SK-N-SH treated with all-trans-retinoic acid at 6 μM for 48 hours (cell line): ENCODE measurements at regions not wholly inside any gene's neighbourhood (a gene's known extent, or its start where the extent isn't known, plus 50 kb on each side); places are given as distances from the start of the nearest gene placed in this dataset.

Experiments
- ATAC-seq: fragments of 200-7000 bp; cut with Tn5 transposase; 3 replicates; pipeline ENCODE4 v1.9.1; 2020; ENCODE audit warnings: mild to moderate bottlenecking, moderate library complexity
- ARNTL ChIP-seq: fragments of 450-650 bp; formaldehyde crosslinking; IDR thresholded peaks from 2 replicates; pipeline ENCODE4 v1.5.0; 2020; ENCODE audit warnings: low read depth, mild to moderate bottlenecking, moderate library complexity, borderline replicate concordance
- BACH2 ChIP-seq: fragments of 250-450 bp; sonication (Bioruptor Pico); IDR thresholded peaks from 2 replicates; pipeline ENCODE4 v1.9.0; 2021; ENCODE audit warnings: mild to moderate bottlenecking, borderline replicate concordance
- CSDC2 ChIP-seq: fragments of 250-450 bp; sonication (Bioruptor Pico); IDR thresholded peaks from 2 replicates; pipeline ENCODE4 v1.5.0; 2020; ENCODE audit warnings: mild to moderate bottlenecking, moderate library complexity
- CSRNP3 ChIP-seq: fragments of 250-450 bp; sonication (Bioruptor Pico); IDR thresholded peaks from 2 replicates; pipeline ENCODE4 v1.5.1; 2021; ENCODE audit warnings: mild to moderate bottlenecking, moderate library complexity
- ESRRG ChIP-seq: fragments of 250-450 bp; sonication (Bioruptor Pico); IDR thresholded peaks from 2 replicates; pipeline ENCODE4 v1.6.1; 2021; ENCODE audit warnings: mild to moderate bottlenecking
- GLIS3 ChIP-seq: fragments of 250-450 bp; sonication (Bioruptor Pico); IDR thresholded peaks from 2 replicates; pipeline ENCODE4 v1.5.0; 2020; ENCODE audit warnings: mild to moderate bottlenecking, moderate library complexity
- OSR1 ChIP-seq: fragments of 250-450 bp; sonication (Bioruptor Pico); IDR thresholded peaks from 2 replicates; pipeline ENCODE4 v1.8.0; 2022; ENCODE audit warnings: moderate library complexity, mild to moderate bottlenecking, inconsistent platforms
- PATZ1 ChIP-seq: fragments of 250-450 bp; sonication (Bioruptor Pico); IDR thresholded peaks from 2 replicates; pipeline ENCODE4 v1.8.0; 2020; ENCODE audit warnings: mild to moderate bottlenecking, moderate library complexity, borderline replicate concordance
- POU6F1 ChIP-seq: fragments of 250-450 bp; sonication (Bioruptor Pico); IDR thresholded peaks from 2 replicates; pipeline ENCODE4 v1.8.0; 2021; ENCODE audit warnings: low read depth, mild to moderate bottlenecking, moderate library complexity, borderline replicate concordance
- PPARA ChIP-seq: fragments of 250-450 bp; sonication (Bioruptor Pico); IDR thresholded peaks from 2 replicates; pipeline ENCODE4 v1.5.0; 2020; ENCODE audit warnings: mild to moderate bottlenecking, borderline replicate concordance
- TOX ChIP-seq: fragments of 250-450 bp; sonication (Bioruptor Pico); IDR thresholded peaks from 2 replicates; pipeline ENCODE4 v1.8.0; 2021; ENCODE audit warnings: mild to moderate bottlenecking, moderate library complexity, borderline replicate concordance
- TSHZ2 ChIP-seq: fragments of 250-450 bp; sonication (Bioruptor Pico); IDR thresholded peaks from 2 replicates; pipeline ENCODE4 v1.5.0; 2020; ENCODE audit warnings: mild to moderate bottlenecking, moderate library complexity
- ZC3H10 ChIP-seq: fragments of 250-450 bp; sonication (Bioruptor Pico); IDR thresholded peaks from 2 replicates; pipeline ENCODE4 v1.5.1; 2021; ENCODE audit warnings: mild to moderate bottlenecking, moderate library complexity
- ZFP30 ChIP-seq: fragments of 450-650 bp; formaldehyde crosslinking; IDR thresholded peaks from 2 replicates; pipeline ENCODE4 v1.5.0; 2022; ENCODE audit warnings: mild to moderate bottlenecking, moderate library complexity
- ZNF565 ChIP-seq: fragments of 450-650 bp; formaldehyde crosslinking; conservative IDR thresholded peaks from 2 replicates; pipeline ENCODE4 v1.5.0; 2020; ENCODE audit warnings: low read depth, mild to moderate bottlenecking, moderate library complexity
- ZNF8 ChIP-seq: fragments of 450-650 bp; formaldehyde crosslinking; IDR thresholded peaks from 2 replicates; pipeline ENCODE4 v1.5.0; 2020; ENCODE audit warnings: mild to moderate bottlenecking, moderate library complexity
- TF ChIP-seq, protein P1 (sequence below): fragments of 250-450 bp; sonication (Bioruptor Pico); IDR thresholded peaks from 2 replicates; pipeline ENCODE4 v1.5.1; 2020; ENCODE audit warnings: low read depth, mild to moderate bottlenecking, moderate library complexity

GRCh38 chr10:105698592-105698991, 1057.5 kb downstream of the SORCS3 start:
- ATAC-seq, result no peak
- no peak for TF ChIP-seq PATZ1 (CRISPR knock-in tag)
- TF ChIP-seq CSRNP3 (CRISPR knock-in tag), result no peak
- TF ChIP-seq TOX (CRISPR knock-in tag), result no peak
- no peak for TF ChIP-seq ZNF565 (CRISPR knock-in tag)
- no peak for TF ChIP-seq ARNTL (CRISPR knock-in tag)
- TF ChIP-seq POU6F1 (CRISPR knock-in tag), result no peak
- TF ChIP-seq OSR1 (CRISPR knock-in tag), result no peak
- TF ChIP-seq, protein P1, sequence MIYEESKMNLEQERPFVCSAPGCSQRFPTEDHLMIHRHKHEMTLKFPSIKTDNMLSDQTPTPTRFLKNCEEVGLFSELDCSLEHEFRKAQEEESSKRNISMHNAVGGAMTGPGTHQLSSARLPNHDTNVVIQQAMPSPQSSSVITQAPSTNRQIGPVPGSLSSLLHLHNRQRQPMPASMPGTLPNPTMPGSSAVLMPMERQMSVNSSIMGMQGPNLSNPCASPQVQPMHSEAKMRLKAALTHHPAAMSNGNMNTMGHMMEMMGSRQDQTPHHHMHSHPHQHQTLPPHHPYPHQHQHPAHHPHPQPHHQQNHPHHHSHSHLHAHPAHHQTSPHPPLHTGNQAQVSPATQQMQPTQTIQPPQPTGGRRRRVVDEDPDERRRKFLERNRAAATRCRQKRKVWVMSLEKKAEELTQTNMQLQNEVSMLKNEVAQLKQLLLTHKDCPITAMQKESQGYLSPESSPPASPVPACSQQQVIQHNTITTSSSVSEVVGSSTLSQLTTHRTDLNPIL, result no peak
- no peak for TF ChIP-seq CSDC2 (CRISPR knock-in tag)
- no peak for TF ChIP-seq PPARA (CRISPR knock-in tag)
- no peak for TF ChIP-seq ZNF8
- TF ChIP-seq TSHZ2 (CRISPR knock-in tag), result no peak
- TF ChIP-seq BACH2 (CRISPR knock-in tag), result no peak
- TF ChIP-seq ZC3H10 (CRISPR knock-in tag), result no peak
- no peak for TF ChIP-seq ESRRG
- no peak for TF ChIP-seq ZFP30
- TF ChIP-seq, all 23 proteins: peak for 0

DNA sequence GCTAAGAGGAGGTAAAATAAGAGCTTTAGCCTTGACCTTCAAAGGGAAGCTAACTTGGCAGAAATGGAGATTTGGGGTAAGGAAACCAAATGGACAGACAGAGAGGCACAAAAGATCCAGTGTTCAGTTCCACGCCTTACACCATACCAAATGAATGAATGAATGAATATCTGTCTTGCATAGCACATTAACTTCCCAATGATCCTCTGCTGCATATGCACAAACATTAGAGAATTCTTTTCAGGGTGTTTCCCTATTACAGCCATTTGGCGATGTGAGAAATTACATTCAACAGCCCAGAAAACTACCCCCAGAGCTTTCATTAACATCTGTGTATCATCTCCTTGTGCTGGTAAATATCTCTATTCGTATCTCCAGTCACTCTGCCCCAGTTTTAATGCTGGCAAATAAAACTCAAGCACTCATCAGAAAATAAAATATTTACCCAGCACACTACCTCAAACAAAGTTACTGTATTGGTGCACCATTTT, 1056.2 kb downstream of the SORCS3 start:
- no peak for ATAC-seq
- no peak for TF ChIP-seq ARNTL (CRISPR knock-in tag)

- no peak for ATAC-seq
- TF ChIP-seq ARNTL (CRISPR knock-in tag) (no peak), GLIS3 (CRISPR knock-in tag) (no peak)
These were observed 1050.7 kb downstream of the SORCS3 start for GRCh38 chr10:105691811-105692210.

DNA sequence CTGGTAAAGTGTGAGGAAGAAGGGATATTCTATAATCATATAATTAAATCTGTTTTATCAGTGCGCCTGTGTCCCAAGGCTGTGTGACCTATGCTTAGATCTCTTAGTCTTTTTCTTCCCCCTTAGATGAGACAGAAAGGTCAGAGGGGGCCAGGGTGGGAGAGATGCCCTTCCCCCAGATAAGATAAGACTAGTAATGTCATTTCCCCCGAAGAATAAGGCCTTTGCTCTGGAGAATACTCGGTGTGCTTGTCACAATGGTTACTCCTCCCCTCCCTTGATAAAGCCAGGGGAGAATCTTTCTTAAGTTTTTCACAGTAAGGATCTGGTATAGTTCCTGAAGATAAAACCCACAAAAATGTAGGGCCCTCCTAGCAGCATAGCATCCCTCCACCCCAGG, 1041.8 kb downstream of the SORCS3 start:
- no peak for ATAC-seq

GRCh38 chr10:105681051-105681450, 1040.0 kb downstream of the SORCS3 start:
- ATAC-seq, result no peak
- TF ChIP-seq ZFP30, result no peak

More for the DNA sequence above, 1041.8 kb downstream of the SORCS3 start:
- no peak for TF ChIP-seq ZC3H10 (CRISPR knock-in tag)
